ENCODE measurements at regions not wholly inside any gene's neighbourhood (a gene's known extent, or its start where the extent isn't known, plus 50 kb on each side); places are given as distances from the start of the nearest gene placed in this dataset.
"Not testable (repeated sequence)": the region's sequence is repeated elsewhere in the genome, so short reads cannot be mapped to it uniquely, and the experiment has no call there.

DNA sequence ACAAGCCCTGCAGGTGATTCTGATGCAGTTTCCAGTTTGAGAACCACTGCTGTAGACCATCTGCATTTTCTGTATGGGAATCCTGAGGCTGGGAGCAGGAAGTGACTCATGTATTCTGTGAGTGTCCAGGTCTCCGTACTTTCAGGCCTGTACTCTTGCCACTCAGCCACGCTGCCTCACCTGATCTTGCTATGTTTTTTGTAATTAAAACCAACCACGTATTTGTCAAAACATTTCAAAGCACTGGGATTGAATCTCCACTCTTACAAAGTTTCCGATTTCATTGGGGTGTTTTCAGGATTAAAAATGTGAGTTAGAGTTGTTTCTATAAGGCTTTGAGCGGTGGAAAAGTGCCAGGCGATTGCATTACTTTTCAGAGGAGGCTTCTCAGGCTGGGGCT, 2907.5 kb downstream of the RPIA start:
- H3K36me3 Mint-ChIP-seq; H3K9me3 ChIP-seq (ENCODE audit: control insufficient read depth in 2 of 2, low read length in 2 of 2); H3K4me1 ChIP-seq (ENCODE audit: control insufficient read depth, insufficient read depth, low read length, poor library complexity, severe bottlenecking); DNase-seq; H3K27me3 ChIP-seq (ENCODE audit: control insufficient read depth, insufficient read depth, low read length); H3K4me3 Mint-ChIP-seq; H3K9me3 Mint-ChIP-seq; ATAC-seq (ENCODE audit: low read depth in 2 of 2); H3K27ac Mint-ChIP-seq; H3K27ac ChIP-seq (ENCODE audit: insufficient read depth, low read length, poor library complexity, severe bottlenecking); H3K36me3 ChIP-seq (ENCODE audit: control insufficient read depth, insufficient read depth, low read length); H3K4me1 Mint-ChIP-seq; H3K4me3 ChIP-seq (ENCODE audit: low read depth, low read length); H3K27me3 Mint-ChIP-seq: not testable (repeated sequence)

DNA sequence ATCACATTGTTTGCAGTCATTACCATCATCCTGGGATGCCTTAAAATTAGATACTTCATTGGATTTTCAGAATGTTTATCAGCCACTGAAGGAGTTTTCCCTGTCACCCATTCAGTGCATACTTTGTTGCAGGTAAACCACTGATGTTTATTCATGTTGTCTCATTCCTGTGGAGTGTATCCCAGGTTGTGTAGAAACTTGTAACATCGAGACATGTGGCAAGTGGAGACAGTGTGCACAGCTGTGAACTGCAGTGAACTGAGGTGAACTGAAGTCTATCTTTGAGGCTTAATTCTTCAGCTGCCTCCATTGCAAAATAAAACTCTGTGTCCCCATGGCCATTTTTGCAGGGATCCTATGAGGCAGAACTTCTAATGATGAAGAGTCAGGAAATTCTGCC, 2911.4 kb downstream of the RPIA start:
- not testable (repeated sequence) for H3K9me3 Mint-ChIP-seq; H3K4me3 ChIP-seq (ENCODE audit: low read depth, low read length); H3K27ac ChIP-seq (ENCODE audit: insufficient read depth, low read length, poor library complexity, severe bottlenecking); DNase-seq; H3K4me1 ChIP-seq (ENCODE audit: control insufficient read depth, insufficient read depth, low read length, poor library complexity, severe bottlenecking); H3K27ac Mint-ChIP-seq; H3K36me3 ChIP-seq (ENCODE audit: control insufficient read depth, insufficient read depth, low read length); H3K4me3 Mint-ChIP-seq; H3K36me3 Mint-ChIP-seq; H3K4me1 Mint-ChIP-seq; H3K27me3 ChIP-seq (ENCODE audit: control insufficient read depth, insufficient read depth, low read length); H3K27me3 Mint-ChIP-seq; ATAC-seq (ENCODE audit: low read depth in 2 of 2); H3K9me3 ChIP-seq (ENCODE audit: control insufficient read depth in 2 of 2, low read length in 2 of 2)

DNA sequence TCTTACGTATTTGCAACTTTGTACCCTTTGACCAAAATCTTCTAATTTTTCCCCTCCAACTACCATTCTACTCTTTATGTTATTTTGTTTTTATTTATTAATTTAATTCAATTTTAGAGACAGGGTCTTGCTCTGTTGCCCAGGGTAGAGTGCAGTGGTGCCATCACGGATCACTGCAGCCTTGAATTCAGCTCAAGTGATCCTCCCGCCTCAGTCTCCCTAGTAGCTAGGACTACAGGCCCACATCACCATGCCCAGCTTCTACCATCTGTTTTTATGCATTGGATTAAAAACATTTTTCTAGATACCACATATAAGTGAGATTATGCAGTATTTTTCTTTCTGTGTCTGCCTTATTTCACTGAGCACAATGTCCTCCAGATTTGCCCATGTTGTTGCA, 2912.5 kb downstream of the RPIA start:
- not testable (repeated sequence) for H3K9me3 Mint-ChIP-seq; H3K27me3 ChIP-seq (ENCODE audit: control insufficient read depth, insufficient read depth, low read length); H3K4me3 Mint-ChIP-seq; H3K36me3 ChIP-seq (ENCODE audit: control insufficient read depth, insufficient read depth, low read length); DNase-seq; H3K27ac Mint-ChIP-seq; H3K4me3 ChIP-seq (ENCODE audit: low read depth, low read length); H3K27me3 Mint-ChIP-seq; H3K36me3 Mint-ChIP-seq; H3K4me1 Mint-ChIP-seq; H3K27ac ChIP-seq (ENCODE audit: insufficient read depth, low read length, poor library complexity, severe bottlenecking); H3K9me3 ChIP-seq (ENCODE audit: control insufficient read depth in 2 of 2, low read length in 2 of 2); H3K4me1 ChIP-seq (ENCODE audit: control insufficient read depth, insufficient read depth, low read length, poor library complexity, severe bottlenecking); ATAC-seq (ENCODE audit: low read depth in 2 of 2)

DNA sequence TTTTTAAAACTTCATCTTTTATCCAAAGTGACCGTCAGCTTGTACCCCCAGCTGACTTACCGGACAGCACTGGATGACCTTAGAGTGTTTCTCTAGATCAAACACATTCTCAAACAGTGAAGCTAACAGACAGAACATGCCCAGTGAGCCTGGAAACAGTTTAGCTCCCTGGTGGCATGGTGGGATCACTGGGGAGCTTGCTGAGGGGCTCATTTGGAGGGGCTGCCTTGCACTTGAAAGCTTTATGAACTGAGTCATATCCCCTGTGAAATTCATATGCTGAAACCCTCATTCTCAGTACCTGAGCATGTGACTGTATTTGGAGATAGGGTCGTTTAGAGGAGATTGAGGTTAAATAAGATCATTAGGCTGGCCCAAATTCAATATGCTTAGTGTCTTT, 2913.2 kb downstream of the RPIA start:
- not testable (repeated sequence) for H3K4me3 ChIP-seq (ENCODE audit: low read depth, low read length); H3K27me3 ChIP-seq (ENCODE audit: control insufficient read depth, insufficient read depth, low read length); H3K27ac Mint-ChIP-seq; H3K27ac ChIP-seq (ENCODE audit: insufficient read depth, low read length, poor library complexity, severe bottlenecking); H3K36me3 Mint-ChIP-seq; H3K4me3 Mint-ChIP-seq; H3K27me3 Mint-ChIP-seq; ATAC-seq (ENCODE audit: low read depth in 2 of 2); H3K9me3 ChIP-seq (ENCODE audit: control insufficient read depth in 2 of 2, low read length in 2 of 2); H3K4me1 ChIP-seq (ENCODE audit: control insufficient read depth, insufficient read depth, low read length, poor library complexity, severe bottlenecking); H3K36me3 ChIP-seq (ENCODE audit: control insufficient read depth, insufficient read depth, low read length); DNase-seq; H3K4me1 Mint-ChIP-seq; H3K9me3 Mint-ChIP-seq

DNA sequence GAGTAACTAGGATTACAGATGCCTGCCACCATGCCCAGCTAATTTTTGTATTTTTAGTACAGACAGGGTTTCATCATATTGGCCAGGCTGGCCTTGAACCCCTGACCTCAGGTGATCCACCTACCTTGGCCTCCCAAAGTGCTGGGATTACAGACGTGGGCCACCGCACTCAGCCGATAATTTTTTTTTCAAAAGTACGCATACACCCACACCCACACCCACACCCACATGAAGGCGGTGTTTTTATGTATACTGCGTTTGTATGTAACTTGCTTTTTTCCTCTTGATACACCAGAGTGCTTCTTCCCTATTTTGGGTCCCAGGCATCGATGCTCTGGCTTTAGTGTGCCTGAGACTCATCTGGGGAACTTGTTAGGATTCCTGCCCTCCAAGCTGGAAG, 2932.3 kb downstream of the RPIA start:
- H3K27ac Mint-ChIP-seq; H3K27me3 ChIP-seq (ENCODE audit: control insufficient read depth, insufficient read depth, low read length); H3K4me1 Mint-ChIP-seq; H3K4me1 ChIP-seq (ENCODE audit: control insufficient read depth, insufficient read depth, low read length, poor library complexity, severe bottlenecking); H3K4me3 ChIP-seq (ENCODE audit: low read depth, low read length); H3K27me3 Mint-ChIP-seq; H3K9me3 Mint-ChIP-seq; H3K9me3 ChIP-seq (ENCODE audit: control insufficient read depth in 2 of 2, low read length in 2 of 2); H3K27ac ChIP-seq (ENCODE audit: insufficient read depth, low read length, poor library complexity, severe bottlenecking); H3K36me3 Mint-ChIP-seq; H3K36me3 ChIP-seq (ENCODE audit: control insufficient read depth, insufficient read depth, low read length); H3K4me3 Mint-ChIP-seq; ATAC-seq (ENCODE audit: low read depth in 2 of 2); DNase-seq: not testable (repeated sequence)

DNA sequence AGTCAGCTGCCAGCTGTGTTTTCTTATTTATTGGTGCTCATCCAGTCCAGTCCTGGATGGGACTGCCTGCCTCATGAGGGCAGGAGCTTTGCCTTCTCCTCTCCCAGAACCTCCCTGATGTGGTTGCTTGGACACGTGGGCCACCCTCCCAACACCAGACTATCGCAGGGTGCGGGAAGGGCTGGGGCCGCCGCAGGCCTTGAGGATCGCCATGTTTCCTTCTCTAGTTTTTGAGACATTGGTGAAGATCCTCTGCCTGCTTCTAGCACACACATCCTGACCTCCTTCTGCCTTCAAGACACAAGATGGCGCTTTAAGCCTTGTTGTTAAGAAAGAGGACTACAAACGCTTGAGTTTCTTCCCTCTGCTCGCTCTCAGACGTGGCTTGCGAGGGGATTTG, 2937.0 kb downstream of the RPIA start:
- not testable (repeated sequence) for H3K27me3 Mint-ChIP-seq; H3K27me3 ChIP-seq (ENCODE audit: control insufficient read depth, insufficient read depth, low read length); H3K4me3 ChIP-seq (ENCODE audit: low read depth, low read length); H3K4me3 Mint-ChIP-seq; H3K27ac ChIP-seq (ENCODE audit: insufficient read depth, low read length, poor library complexity, severe bottlenecking); H3K36me3 ChIP-seq (ENCODE audit: control insufficient read depth, insufficient read depth, low read length); ATAC-seq (ENCODE audit: low read depth in 2 of 2); H3K4me1 Mint-ChIP-seq; DNase-seq; H3K36me3 Mint-ChIP-seq; H3K9me3 Mint-ChIP-seq; H3K4me1 ChIP-seq (ENCODE audit: control insufficient read depth, insufficient read depth, low read length, poor library complexity, severe bottlenecking); H3K9me3 ChIP-seq (ENCODE audit: control insufficient read depth in 2 of 2, low read length in 2 of 2); H3K27ac Mint-ChIP-seq

DNA sequence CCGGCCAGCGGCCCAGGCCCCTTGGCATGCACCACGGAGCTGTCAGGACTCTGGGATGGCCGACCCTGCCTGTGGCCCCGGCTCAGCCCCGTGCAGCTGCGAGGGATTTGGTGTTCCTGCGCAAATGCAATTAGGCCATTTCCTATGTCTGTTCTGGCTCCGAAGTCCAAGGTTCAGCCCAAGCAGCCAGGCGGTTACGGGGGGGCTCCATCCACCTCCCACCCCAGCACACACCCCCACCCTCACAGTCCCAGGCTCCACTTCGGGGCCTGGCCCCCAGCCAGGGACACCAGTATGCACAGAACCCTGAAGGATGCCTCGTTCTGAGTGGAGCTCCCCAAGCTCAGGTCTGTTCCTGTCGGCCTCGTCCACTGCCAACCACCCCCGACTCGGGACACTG, 2965.7 kb downstream of the RPIA start:
- H3K9me3 ChIP-seq (ENCODE audit: control insufficient read depth in 2 of 2, low read length in 2 of 2); H3K4me1 Mint-ChIP-seq; H3K36me3 ChIP-seq (ENCODE audit: control insufficient read depth, insufficient read depth, low read length); H3K4me3 Mint-ChIP-seq; H3K27me3 Mint-ChIP-seq; H3K9me3 Mint-ChIP-seq; H3K36me3 Mint-ChIP-seq; DNase-seq; ATAC-seq (ENCODE audit: low read depth in 2 of 2); H3K27me3 ChIP-seq (ENCODE audit: control insufficient read depth, insufficient read depth, low read length); H3K4me3 ChIP-seq (ENCODE audit: low read depth, low read length); H3K4me1 ChIP-seq (ENCODE audit: control insufficient read depth, insufficient read depth, low read length, poor library complexity, severe bottlenecking); H3K27ac ChIP-seq (ENCODE audit: insufficient read depth, low read length, poor library complexity, severe bottlenecking); H3K27ac Mint-ChIP-seq: not testable (repeated sequence)

DNA sequence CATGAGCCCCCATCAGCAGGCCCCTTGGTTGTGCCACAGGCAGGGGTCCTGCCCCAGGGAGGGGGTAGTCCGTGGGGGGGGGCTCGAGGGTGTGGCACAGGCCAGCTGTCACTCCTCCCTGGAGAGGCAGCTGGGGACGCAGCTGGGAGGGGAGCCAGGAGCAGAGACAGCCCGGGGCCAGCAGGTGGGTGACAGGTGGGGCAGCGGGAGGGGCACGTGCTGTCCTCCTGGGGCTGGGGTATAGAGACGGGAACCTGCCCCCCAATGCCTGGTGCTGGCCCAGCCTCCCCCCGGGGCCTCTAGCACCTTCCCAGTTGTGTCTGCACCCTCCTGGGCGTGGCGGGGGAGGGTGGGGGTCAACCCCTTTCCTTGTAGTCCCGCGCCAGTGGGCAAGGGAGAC, 2966.9 kb downstream of the RPIA start:
- H3K4me1 ChIP-seq (ENCODE audit: control insufficient read depth, insufficient read depth, low read length, poor library complexity, severe bottlenecking); H3K27ac ChIP-seq (ENCODE audit: insufficient read depth, low read length, poor library complexity, severe bottlenecking); H3K9me3 Mint-ChIP-seq; H3K4me1 Mint-ChIP-seq; H3K4me3 ChIP-seq (ENCODE audit: low read depth, low read length); H3K27me3 Mint-ChIP-seq; H3K36me3 Mint-ChIP-seq; ATAC-seq (ENCODE audit: low read depth in 2 of 2); H3K27me3 ChIP-seq (ENCODE audit: control insufficient read depth, insufficient read depth, low read length); DNase-seq; H3K4me3 Mint-ChIP-seq; H3K36me3 ChIP-seq (ENCODE audit: control insufficient read depth, insufficient read depth, low read length); H3K27ac Mint-ChIP-seq; H3K9me3 ChIP-seq (ENCODE audit: control insufficient read depth in 2 of 2, low read length in 2 of 2): not testable (repeated sequence)
